ENCODE measurements at regions not wholly inside any gene's neighbourhood (a gene's known extent, or its start where the extent isn't known, plus 50 kb on each side); places are given as distances from the start of the nearest gene placed in this dataset.

DNA sequence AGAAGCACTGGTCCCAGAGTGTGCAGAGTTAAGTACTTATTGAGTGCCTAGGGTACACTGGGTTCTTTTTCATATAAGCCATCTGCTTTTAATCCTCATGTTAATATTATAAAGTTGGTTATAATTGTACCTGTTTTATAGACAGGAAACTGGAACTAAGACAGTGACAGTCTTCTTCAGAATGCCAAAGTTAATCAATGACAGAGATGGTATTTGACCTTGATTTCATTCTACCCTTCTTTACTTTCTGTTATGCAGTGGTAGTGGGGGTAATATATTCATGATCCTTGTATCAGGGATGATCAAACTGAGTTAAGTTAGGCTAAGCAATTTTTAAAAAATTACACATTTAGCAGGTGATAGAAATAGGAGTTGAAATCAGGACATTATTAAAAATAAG is 108.6 kb upstream of the GOT2 start:
- no peak for DNase-seq
- no peaks in the 10 kb centered on the region for H3K9me2 ChIP-seq (replicated peaks; ENCODE audit: insufficient read depth, low read length)
- H2AFZ ChIP-seq (ENCODE audit: low read length) = no peak overlapping the region
- no peaks in the 10 kb centered on the region for H4K20me1 ChIP-seq (ENCODE audit: insufficient read depth, low read length)
- H3K4me3 ChIP-seq (ENCODE audit: low read length) = no peak overlapping the region
- H3K27me3 ChIP-seq (replicated peaks; ENCODE audit: insufficient read depth, low read length) = no peaks in the 10 kb centered on the region
- no peaks in the 10 kb centered on the region for H3K4me1 ChIP-seq (ENCODE audit: low read length)
- H3K9me3 ChIP-seq (replicated peaks; ENCODE audit: insufficient read depth, low read length) = no peaks in the 10 kb centered on the region
- H3K79me2 ChIP-seq (ENCODE audit: low read length) = no peaks in the 10 kb centered on the region
- H3K27ac ChIP-seq (ENCODE audit: low read length) = no peak overlapping the region
- TF ChIP-seq EZH2 (optimal IDR thresholded peaks at IDR 0.05; ENCODE audit: low read depth, low read length) = no peak
- TF ChIP-seq EZH2phosphoT487 (IDR thresholded peaks at IDR 0.05; ENCODE audit: low read length) = no peak
- no peak for TF ChIP-seq CTCF (IDR thresholded peaks at IDR 0.05; ENCODE audit: low read length)
- H3K9ac ChIP-seq (ENCODE audit: low read length) = no peak overlapping the region
- no peak overlapping the region for H3K4me2 ChIP-seq (ENCODE audit: low read depth, low read length)
- no peaks in the 10 kb centered on the region for H3K36me3 ChIP-seq (replicated peaks; ENCODE audit: insufficient read depth, low read length)
- H3F3A ChIP-seq (ENCODE audit: insufficient read depth, low read length) = no peaks in the 10 kb centered on the region

DNA sequence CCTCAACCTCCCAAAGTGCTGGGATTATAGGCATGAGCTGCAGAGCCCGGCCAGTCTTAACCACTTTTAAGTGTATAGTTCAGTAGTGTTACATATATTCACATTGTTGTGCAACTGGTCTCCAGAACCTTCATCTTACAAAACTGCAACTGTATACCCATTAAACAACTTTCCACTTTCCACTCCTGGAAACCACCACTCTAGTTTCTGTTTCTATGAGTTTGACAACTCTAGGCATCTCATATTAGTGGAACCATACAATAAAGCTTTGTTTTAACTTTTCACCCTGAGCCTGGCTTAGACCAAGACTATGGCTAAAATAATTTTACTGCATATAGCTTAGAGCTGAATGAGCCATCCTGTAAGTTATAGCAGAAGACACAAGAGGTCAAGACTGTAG is 108.0 kb upstream of the GOT2 start:
- Histone ChIP-seq H3K4me1 (ENCODE audit: low read length) (no peaks in the 10 kb centered on the region), H2AFZ (ENCODE audit: low read length) (no peak overlapping the region), H3K4me2 (ENCODE audit: low read depth, low read length) (no peak overlapping the region), H3K9ac (ENCODE audit: low read length) (no peak overlapping the region), H3F3A (ENCODE audit: insufficient read depth, low read length) (no peaks in the 10 kb centered on the region), H3K9me2 (replicated peaks; ENCODE audit: insufficient read depth, low read length) (no peaks in the 10 kb centered on the region), H3K4me3 (ENCODE audit: low read length) (no peak overlapping the region), H3K36me3 (replicated peaks; ENCODE audit: insufficient read depth, low read length) (no peaks in the 10 kb centered on the region), H3K79me2 (ENCODE audit: low read length) (no peaks in the 10 kb centered on the region), H3K27ac (ENCODE audit: low read length) (no peak overlapping the region), H4K20me1 (ENCODE audit: insufficient read depth, low read length) (no peaks in the 10 kb centered on the region), H3K9me3 (replicated peaks; ENCODE audit: insufficient read depth, low read length) (no peaks in the 10 kb centered on the region), H3K27me3 (replicated peaks; ENCODE audit: insufficient read depth, low read length) (no peaks in the 10 kb centered on the region)
- peak; percentile 44 for DNase-seq
- TF ChIP-seq EZH2phosphoT487 (IDR thresholded peaks at IDR 0.05; ENCODE audit: low read length) = no peak
- TF ChIP-seq EZH2 (optimal IDR thresholded peaks at IDR 0.05; ENCODE audit: low read depth, low read length) = no peak
- TF ChIP-seq CTCF (IDR thresholded peaks at IDR 0.05; ENCODE audit: low read length) = no peak

- Histone ChIP-seq H3F3A (ENCODE audit: insufficient read depth, low read length) (no peaks in the 10 kb centered on the region), H3K27ac (ENCODE audit: low read length) (no peak overlapping the region), H3K4me2 (ENCODE audit: low read depth, low read length) (no peak overlapping the region), H2AFZ (ENCODE audit: low read length) (no peak overlapping the region), H3K4me3 (ENCODE audit: low read length) (no peak overlapping the region), H3K36me3 (replicated peaks; ENCODE audit: insufficient read depth, low read length) (no peaks in the 10 kb centered on the region), H3K9me3 (replicated peaks; ENCODE audit: insufficient read depth, low read length) (no peaks in the 10 kb centered on the region), H3K4me1 (ENCODE audit: low read length) (no peaks in the 10 kb centered on the region), H3K79me2 (ENCODE audit: low read length) (no peaks in the 10 kb centered on the region), H3K9me2 (replicated peaks; ENCODE audit: insufficient read depth, low read length) (no peaks in the 10 kb centered on the region), H4K20me1 (ENCODE audit: insufficient read depth, low read length) (no peaks in the 10 kb centered on the region), H3K27me3 (replicated peaks; ENCODE audit: insufficient read depth, low read length) (no peaks in the 10 kb centered on the region), H3K9ac (ENCODE audit: low read length) (no peak overlapping the region)
- TF ChIP-seq EZH2phosphoT487 (IDR thresholded peaks at IDR 0.05; ENCODE audit: low read length) (no peak), EZH2 (optimal IDR thresholded peaks at IDR 0.05; ENCODE audit: low read depth, low read length) (no peak), CTCF (IDR thresholded peaks at IDR 0.05; ENCODE audit: low read length) (no peak)
- DNase-seq = no peak
Observed at GRCh38 chr16:58837950-58838349, 103.8 kb upstream of the GOT2 start.
